Neural cell (in vitro differentiated cells): ENCODE measurements at regions not wholly inside any gene's neighbourhood (a gene's known extent, or its start where the extent isn't known, plus 50 kb on each side); places are given as distances from the start of the nearest gene placed in this dataset.

ENCODE experiments used
- CTCF ChIP-seq: fragments of 450-650 bp; IDR thresholded peaks from 2 replicates; pipeline ENCODE4 v1.5.1; 2014; ENCODE audit warnings: antibody characterized with exemption, mild to moderate bottlenecking, moderate library complexity; ENCODE audit not compliant: poor library complexity, severe bottlenecking
- EP300 ChIP-seq: fragments of 450-650 bp; conservative IDR thresholded peaks from 2 replicates; pipeline ENCODE4 v1.6.1; 2014; ENCODE audit warnings: antibody characterized with exemption, mild to moderate bottlenecking, moderate library complexity; ENCODE audit not compliant: poor library complexity, severe bottlenecking
- EZH2 ChIP-seq: fragments of 200-600, 300-800 bp; shearing (Covaris generic), sonication (generic); IDR thresholded peaks from 2 replicates; pipeline ENCODE4 v1.6.1; 2014; ENCODE audit warnings: antibody characterized with exemption, low read length, borderline replicate concordance, mild to moderate bottlenecking; ENCODE audit not compliant: insufficient read depth, poor library complexity, severe bottlenecking
- MXI1 ChIP-seq: fragments of 450-650 bp; conservative IDR thresholded peaks from 2 replicates; pipeline ENCODE4 v1.6.1; 2014; ENCODE audit warnings: antibody characterized with exemption, mild to moderate bottlenecking; ENCODE audit not compliant: poor library complexity, severe bottlenecking
- POLR2AphosphoS5 ChIP-seq: IDR thresholded peaks from 2 replicates; pipeline ENCODE4 v1.6.1; 2012
- RAD21 ChIP-seq: fragments of 450-650 bp; conservative IDR thresholded peaks from 2 replicates; pipeline ENCODE4 v1.6.1; 2014; ENCODE audit warnings: antibody characterized with exemption, mild to moderate bottlenecking, moderate library complexity
- REST ChIP-seq: IDR thresholded peaks from 2 replicates; pipeline ENCODE4 v1.6.1; 2012; ENCODE audit warnings: borderline replicate concordance
- TAF1 ChIP-seq: IDR thresholded peaks from 2 replicates; pipeline ENCODE4 v1.6.1; 2012; ENCODE audit warnings: low read depth

GRCh38 chr12:65656156-65656882 is 168.0 kb upstream of the HMGA2 start:
- TF ChIP-seq CTCF (no peak), EP300 (no peak), POLR2AphosphoS5 (no peak), RAD21 (no peak), TAF1 (no peak), EZH2 (no peak), REST (no peak), MXI1 (no peak)
